ENCODE measurements at regions not wholly inside any gene's neighbourhood (a gene's known extent, or its start where the extent isn't known, plus 50 kb on each side); places are given as distances from the start of the nearest gene placed in this dataset.
"Not testable (repeated sequence)": the region's sequence is repeated elsewhere in the genome, so short reads cannot be mapped to it uniquely, and the experiment has no call there.

DNA sequence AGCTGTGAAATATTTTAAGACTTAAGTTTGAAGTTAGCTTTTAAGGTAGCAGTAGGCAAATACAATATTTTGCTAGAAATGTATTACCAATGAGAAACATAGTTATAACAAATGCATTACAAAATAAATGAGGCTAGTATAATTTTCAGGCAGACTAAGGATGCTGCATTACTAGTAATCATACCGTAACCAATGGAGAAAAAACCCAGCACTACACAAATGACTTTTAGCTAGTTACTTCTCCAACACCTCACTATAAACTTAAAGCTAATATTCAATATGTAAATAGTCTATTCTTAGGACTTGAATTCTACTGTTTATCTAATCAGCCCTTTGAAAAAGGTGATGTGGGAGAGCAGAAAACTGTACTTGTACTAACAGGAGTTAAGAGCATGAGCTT, 285.3 kb upstream of the KLF14 start:
- DNase-seq (ENCODE audit: low read depth), result no peak

DNA sequence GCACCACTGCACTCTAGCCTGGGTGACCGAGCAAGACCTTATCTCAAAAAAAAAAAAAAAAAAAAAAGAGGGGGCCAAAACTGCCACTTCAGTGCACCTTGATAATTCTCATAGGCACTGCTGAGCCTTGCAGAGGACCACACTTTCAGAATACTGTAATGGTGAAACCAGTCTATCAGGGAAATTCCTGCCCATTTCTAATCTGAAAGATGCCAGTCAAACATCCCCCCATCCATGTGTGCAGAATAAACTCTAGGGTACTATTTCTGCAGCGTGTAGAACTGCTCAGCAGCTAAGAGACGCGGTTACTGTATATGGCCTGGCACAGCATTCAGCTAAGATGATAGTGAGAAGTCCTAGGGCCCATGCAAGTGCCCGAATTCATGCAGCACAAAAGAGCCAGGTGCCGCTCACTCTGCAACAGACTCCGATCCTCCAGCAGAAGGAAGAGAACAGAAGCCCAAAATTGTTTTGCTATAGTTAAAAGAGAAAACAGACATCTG, 286.8 kb upstream of the KLF14 start:
- no peak for DNase-seq (ENCODE audit: low read depth)

DNA sequence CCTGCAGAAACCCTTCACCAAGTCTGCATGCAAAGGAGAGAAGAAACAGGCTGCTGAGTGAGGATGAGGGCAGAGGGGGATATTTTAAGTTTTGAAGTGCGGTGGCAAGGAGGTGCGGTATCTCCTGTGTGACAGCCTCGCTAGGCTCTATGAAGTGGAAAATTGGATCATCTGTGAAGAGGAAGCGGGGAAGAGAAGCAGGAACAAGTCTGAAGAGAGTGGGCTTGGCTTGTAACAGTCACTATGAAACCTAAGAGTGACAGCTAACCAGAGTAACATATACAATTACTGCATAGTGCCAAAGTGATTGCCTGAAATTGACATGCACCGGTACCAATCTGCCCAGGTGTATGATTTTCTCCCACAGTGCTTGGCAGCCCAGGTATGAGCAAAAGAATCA, 287.5 kb upstream of the KLF14 start:
- no peak for DNase-seq (ENCODE audit: low read depth)

DNA sequence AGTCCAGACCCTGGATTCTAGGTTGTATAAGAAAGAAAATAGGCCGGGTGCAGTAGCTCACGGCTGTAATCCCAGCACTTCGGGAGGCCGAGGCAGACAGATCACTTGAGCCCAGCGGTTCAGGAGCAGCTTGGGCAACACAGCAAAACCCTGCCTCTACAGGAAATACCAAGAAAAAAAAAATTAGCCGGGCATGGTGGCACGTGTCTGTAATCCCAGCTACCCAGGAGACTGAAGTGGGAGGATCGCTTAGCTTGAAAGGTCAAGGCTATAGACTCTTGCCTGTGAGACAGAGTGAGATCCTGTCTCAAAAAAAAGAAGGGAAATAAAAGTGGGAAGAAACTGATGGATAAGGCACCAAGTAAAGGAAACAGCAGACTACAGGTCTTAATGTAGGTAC, 287.9 kb upstream of the KLF14 start:
- no peak for DNase-seq (ENCODE audit: low read depth)

DNA sequence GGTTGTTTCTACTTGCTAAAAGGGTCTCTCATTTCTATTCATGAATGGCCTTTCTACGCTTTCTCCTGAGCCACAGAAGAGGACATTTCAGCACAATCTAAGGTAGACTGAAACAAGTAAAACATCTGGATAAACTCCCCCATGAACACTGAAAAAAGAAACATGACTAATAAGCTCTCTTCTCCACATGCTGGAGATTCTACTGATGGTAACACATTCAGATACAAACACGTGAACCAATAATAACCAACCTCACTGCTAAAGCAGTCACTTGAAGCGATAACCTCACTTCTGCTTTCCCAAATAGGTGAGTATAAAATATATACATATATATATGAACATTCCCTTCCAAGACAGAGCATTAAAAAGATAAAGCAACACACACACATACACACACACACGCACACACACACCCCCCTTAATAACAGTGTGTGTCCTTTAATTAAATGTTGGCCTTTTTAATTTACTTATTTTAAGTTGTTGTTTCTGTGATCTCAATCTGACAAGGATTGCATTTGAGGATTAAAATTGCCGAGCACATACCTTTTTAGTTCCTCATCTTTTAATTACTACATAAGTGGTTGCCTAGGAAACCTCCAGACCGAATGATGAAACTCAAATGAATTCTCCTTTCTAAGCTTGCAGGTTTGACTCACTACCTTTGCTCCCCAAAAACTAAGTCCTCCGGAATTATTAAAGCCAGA, 292.4 kb upstream of the KLF14 start:
- DNase-seq (ENCODE audit: low read depth), result peak; percentile 69

DNA sequence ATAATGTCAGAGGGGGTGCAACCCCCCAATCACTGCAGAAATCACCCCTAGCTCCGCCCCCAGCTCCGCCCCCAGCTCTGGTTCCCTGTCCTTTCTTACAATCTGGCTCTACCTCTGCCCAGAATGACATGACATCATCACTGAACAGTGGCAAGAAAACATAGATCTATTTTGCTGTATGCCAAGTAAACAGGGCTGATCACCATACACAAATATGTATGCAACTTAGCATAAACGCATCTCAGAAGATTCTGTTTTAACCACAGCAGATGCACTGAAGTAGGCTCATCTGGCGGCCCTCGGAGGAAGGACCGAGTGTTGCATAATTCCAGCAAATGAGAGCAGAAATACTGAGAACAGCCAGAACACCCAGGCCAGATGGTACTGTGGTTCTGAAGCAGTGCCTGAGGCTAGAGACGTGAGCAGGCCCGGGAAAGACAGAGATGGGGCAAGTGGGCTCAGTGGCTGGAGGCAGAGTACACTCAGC, 293.3 kb upstream of the KLF14 start:
- peak; percentile 93 for DNase-seq (ENCODE audit: low read depth)

DNA sequence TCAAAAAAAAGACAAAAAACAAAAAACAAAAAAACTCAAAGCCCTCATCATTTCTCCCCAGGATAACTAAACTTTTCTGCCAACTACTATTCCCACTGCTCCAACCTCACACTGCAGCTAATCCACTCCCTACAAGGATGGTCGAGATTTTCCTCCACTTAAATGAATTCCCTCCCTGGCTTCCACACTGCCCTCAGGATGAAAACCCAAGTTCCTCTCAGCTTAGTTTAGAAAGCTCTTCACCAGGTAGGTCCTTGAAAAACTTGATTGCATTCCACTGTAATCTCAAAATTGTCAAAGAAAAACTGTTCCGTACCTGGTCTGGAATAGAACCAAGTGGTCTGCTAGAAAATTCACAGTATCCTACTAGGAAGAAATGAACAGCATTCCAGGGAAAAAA, 294.3 kb upstream of the KLF14 start:
- DNase-seq (ENCODE audit: low read depth), result no peak

DNA sequence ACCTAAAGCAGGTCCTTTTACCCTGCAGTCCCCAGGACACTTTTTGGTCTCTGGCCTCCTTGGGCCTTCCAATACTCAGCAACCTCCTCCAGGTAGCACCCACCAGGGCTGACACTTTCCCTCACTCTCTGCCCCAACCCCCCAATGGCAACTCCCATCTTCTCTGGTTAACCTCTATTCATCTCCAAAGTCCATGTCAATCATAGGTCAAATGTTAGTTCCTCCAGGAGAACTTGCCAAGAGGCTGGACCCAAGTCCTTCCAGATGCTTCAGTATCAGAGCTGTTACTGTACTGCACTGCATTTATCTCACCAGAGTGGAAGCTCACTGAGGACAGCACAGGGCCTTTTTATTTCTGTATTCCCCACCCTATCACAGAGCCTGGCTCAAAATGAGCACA, 295.0 kb upstream of the KLF14 start:
- DNase-seq (ENCODE audit: low read depth), result no peak

DNA sequence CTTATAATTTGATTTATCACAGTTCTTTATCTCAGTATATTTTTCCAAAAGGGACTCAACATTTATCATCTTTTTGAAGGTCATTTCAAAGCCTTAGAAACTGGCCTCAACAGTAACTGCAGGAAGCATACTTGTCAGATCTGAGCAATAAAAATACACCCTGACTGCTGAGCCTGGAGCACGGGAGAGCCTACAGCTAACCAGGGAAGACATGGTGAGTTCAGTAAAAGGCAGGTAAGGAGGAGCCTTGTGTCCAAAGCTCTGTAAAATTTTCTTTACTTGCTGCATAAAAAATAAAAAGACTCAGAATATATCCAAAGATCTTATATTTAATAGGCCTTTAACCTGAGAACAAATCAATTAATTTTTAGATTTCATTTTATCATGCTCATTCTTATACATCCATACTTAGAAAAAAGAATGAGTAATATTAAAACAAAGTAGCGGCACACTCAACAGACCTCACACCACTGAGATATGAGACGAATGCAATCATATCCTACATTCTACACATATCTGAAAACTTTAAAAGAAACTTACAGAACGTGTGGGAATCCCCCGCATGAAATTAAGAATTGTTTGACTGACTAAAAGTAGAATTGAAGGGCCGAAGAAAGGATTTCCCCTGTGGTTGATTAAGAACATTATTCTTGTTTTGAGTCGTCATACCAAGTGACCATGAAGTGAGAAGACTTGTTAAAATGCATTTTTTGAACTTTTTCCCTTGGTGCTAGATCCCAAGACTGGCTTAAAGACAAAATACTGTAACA, 296.4 kb upstream of the MKLN1 start:
- no peak for DNase-seq (ENCODE audit: low read depth)

DNA sequence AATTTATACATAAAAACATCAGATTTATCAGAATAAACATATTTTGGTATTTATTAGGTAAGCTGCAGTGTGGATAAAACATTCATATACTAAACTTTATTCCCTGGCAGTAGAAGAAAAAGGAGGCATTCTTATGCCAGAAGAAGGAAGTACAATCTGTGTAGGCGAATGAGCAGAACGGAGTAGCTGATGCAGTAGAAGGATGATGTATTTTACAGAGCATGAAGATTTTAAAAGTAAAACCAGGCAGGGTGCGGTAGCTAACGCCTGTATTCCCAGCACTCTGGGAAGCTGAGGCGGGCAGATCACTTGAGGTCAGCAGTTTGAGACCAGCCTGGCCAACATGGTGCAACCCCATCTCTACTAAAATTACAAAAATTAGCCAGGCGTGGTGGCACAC, 294.9 kb upstream of the MKLN1 start:
- DNase-seq (ENCODE audit: low read depth), result no peak

DNA sequence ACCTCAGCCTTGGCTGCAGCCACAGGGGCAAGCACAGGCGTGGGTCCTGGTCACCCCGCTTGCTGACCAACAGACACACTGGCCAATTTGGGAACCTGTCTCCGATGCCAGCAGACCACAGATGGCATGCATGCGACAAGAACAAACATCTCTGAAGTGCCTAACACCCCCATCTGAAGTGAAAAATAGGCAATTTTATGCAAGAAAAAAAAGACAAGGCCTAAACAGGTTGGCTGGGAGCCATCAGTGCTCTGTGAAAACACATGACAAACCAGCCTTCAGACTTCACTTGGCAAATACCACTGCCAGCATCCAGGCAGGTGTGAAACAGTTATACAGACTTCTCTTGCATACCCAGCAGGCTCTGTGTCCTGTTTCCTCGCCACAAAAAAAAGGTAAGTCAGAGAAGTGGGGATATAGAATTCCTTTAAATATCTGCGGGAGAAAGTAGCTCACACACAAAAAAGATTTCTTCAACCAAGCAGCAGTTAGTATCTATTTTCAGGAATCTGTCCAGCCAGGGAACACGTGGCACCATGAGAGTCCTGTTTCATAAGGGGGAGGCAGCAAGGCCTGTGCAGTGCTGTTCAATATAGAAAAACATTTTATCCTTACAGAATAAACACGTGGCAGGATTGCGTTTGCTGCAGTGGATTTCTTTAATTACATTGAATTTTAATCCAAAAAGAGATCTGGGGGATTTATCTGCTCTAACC, 293.4 kb upstream of the MKLN1 start:
- no peak for DNase-seq (ENCODE audit: low read depth)

DNA sequence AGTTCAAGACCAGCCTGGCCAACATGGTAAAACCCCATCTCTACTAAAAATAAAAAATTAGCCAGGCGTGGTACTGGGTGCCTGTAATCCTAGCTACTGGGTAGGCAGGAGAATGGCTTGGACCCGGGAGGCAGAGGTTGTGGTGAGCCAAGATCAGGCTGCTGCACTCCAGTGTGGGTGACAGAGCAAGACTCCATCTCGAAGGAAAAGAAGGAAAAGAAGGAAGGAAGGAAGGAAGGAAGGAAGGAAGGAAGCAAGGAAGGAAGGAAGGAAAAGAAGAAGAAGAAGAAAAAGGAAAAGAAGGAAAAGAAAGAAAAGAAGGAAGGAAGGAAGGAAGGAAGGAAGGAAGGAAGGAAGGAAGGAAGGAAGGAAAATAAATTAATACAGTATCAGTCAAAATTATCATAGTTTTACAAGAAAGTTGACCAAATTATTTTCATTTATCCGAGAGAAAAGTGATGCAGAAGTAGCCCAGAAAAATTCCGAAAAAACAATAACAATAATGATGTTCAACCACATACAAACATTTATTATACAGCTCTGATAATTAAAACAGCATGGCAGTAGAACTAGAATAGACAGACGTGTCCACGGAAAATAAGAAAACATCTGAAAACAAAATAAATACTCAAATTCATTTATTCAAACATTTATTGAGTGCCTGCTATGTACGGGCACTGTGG, 292.4 kb upstream of the MKLN1 start:
- DNase-seq (ENCODE audit: low read depth), result no peak

DNA sequence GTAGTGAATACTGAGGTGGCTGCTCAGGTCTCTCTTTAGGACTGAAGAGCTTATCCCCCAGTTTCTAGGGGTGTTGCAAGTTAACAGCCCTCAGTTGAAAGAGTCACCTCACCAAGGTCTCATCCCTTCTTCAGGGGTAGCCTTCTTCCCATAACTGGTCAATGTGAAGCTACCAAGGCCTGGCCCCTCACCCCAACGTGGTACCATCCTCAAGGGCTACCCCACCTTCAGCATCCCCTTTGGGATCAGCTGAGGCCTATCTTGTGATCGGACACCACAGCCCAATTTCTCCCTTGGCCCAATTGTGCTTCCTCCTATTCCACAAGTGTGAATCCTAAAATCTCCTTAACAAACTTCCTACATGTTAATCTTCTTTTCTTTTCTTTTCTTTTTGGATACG, 289.5 kb upstream of the MKLN1 start:
- no peak for DNase-seq (ENCODE audit: low read depth)

DNA sequence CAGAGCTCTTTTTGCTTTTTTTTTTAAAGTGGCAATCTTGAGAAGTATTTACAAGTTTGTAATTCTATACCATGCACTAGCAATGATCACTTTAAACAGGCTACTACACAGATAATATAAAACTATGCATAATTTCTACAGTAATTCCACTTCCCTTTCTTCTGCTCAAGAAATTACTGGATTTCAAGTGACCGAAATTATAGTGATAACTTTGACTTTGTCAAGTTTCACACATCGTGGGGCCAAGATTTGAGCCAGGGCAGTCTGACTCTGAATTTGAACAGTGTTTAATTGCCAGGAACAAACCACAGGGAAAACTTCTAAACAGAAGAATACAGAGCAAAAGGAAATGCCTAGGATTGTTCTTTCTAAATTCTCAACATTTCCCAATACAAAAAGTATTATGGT, 288.3 kb upstream of the MKLN1 start:
- peak; percentile 35 for DNase-seq (ENCODE audit: low read depth)

DNA sequence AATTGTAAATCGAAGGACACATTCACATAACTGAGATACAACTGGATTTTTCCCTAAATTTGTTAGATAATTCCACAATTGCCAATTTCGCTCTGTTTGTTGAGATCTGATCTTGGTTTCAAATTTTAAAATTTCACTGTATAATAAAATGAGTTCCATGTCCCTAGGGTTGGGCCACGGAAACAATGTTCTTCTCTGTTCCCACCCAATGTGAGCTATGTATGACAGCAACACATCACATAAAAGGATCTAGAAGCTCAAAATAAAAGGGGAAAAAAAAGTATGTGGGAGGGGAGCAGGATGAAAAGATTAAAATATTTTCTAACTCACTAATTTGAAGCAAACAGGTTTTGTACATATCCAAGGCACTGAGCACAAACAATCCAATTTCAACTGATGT, 287.8 kb upstream of the MKLN1 start:
- DNase-seq (ENCODE audit: low read depth), result no peak

DNA sequence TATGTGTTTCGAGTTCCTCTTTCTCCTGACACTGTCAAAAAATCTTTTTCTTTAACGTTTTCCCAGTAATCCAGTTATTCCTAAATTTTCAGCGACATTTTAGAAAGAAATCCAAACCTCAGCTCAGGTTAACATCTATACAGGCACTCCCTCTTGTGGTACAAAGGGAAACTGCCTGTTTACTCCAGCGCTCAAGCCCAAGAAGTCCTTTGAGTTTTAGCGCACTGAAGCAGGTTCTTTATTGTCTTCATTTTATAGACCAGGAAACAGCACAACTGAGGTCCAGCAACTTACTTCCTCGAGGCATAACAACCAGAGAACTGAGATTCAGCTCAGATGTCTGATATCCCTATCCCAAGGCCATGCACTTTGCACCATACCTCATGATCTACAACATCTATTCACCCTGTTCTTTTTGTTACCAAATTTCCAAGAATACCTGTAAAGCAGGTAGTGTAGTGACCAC, 287.2 kb upstream of the MKLN1 start:
- DNase-seq (ENCODE audit: low read depth), result peak; percentile 70

DNA sequence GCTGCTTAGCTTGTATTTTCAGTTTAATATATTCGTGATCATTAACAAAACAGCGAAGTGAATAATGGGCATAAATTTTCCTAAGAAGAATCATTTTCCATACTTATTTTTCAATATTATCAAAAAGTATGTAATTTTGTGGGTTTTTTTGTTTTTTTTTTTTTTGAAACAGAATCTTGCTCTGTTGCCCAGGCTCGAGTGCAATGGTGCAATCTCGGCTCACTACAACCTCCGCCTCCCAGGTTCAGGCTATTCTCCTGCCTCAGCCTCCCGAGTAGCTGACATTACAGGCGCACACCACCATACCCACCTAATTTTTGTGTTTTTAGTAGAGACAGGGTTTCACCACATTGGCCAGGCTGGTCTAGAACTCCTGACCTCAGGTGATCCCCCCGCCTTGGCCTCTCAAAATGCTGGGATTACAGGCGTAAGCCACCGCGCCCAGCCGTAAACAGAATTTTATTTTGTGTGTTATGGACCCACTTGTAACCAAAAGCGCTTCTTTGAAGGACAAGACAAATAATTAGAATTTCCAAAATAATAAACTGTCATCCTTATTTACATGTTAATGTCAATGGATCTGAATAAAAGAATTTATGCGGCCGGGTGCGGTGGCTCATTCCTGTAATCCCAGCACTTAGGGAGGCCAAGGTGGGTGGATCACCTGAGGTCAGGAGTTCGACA, 286.5 kb upstream of the MKLN1 start:
- DNase-seq (ENCODE audit: low read depth), result not testable (repeated sequence)

DNA sequence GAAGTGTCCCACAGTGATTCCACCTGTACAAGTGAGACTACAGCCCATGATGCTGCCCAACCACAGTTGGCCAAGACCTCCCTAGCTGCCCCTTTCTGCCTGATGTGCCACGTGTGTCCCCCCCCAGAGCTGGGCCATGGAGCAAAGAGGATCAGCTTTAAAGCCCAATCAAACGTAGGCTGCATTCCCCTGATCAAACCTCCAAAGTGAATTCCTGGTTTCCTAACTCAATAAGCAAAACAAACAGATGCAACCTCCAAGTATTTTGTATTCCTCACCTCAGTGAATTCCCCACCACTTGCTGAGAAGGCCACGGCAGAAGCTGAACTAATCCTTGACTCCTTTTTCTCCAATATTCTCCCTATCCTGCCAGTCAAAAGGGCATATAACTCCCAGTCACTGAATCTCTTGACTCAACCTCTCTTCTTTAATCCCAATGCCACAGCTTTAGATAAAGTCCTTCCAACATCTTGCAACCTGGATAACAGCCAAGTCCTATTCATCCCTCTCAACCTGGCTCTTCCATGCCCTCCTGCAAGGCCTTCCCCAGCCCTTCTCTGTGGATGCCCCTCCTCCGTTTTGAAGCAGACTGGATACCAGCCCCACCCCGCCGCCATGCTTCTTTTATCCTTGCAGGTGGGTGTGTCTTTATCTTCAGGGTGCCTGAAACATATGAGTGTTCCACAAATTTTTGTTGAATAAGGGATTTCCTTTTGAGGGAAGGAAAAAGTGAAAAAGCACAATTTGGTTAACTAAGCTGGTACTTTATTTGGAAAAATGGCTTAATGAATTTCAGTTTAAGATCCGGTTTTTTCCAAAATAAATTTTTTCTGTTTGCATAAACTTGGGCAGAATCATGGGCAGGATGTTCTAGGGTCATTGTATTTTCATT, 285.2 kb upstream of the MKLN1 start:
- DNase-seq (ENCODE audit: low read depth), result no peak

DNA sequence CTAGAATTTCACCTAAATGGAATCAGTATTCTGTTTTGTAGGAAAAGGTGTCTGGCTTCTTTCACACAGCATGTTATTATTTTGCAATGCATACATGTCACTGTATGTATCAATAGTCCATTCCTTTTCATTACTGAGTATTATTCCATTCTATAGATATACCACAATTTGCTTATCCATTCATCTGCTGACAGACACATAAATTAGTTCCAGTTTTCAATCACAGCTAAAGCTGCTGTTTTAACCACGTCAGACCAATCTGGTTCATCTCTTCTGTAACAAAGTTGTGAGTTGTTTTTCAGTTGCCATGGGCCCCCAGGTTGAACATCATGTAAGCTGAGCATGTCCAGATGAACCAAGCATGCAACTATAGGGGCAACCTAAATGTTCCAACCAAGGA, 282.1 kb upstream of the MKLN1 start:
- DNase-seq (ENCODE audit: low read depth), result no peak

DNA sequence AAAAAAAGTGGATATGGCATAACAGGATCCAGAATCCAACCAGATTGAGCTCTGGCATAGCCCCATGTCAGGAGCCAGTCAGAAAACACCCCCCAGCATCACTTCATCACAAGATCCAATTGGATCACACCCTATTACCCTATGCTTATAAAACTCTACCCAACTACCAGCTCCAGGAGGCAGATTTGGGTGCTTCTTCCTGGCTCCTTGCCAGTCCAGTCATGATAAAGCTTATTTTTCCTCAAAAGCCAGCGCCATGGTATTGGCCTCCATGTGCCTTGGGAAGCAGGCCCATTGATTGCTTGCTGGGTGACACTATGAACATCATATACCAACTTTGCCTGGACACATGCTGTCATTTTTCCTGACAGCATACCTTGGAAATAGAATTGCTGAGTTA, 281.4 kb upstream of the MKLN1 start:
- DNase-seq (ENCODE audit: low read depth), result no peak
